ENCODE measurements at regions not wholly inside any gene's neighbourhood (a gene's known extent, or its start where the extent isn't known, plus 50 kb on each side); places are given as distances from the start of the nearest gene placed in this dataset.
"Not testable (repeated sequence)": the region's sequence is repeated elsewhere in the genome, so short reads cannot be mapped to it uniquely, and the experiment has no call there.

GRCh38 chr14:37711831-37712475 is 116.5 kb downstream of the TTC6 start:
- peak; percentile 1 for DNase-seq (ENCODE audit: low spot score)

- not testable (repeated sequence) for DNase-seq (ENCODE audit: low spot score)
Measured at GRCh38 chr14:37712476-37712860, 117.0 kb downstream of the TTC6 start.

- no peak for DNase-seq (ENCODE audit: low spot score)
Measured at GRCh38 chr14:37712976-37713431, 117.6 kb downstream of the TTC6 start.

GRCh38 chr14:37720131-37720530 is 124.7 kb downstream of the TTC6 start:
- no peak for DNase-seq (ENCODE audit: low spot score)

- no peak for DNase-seq (ENCODE audit: low spot score)
Measured at GRCh38 chr14:37721976-37722659, 126.7 kb downstream of the TTC6 start.

GRCh38 chr14:37723515-37723914 is 128.1 kb downstream of the TTC6 start:
- no peak for DNase-seq (ENCODE audit: low spot score)

- no peak for DNase-seq (ENCODE audit: low spot score)
Measured at GRCh38 chr14:37726708-37727107, 131.3 kb downstream of the TTC6 start.

GRCh38 chr14:37729218-37729617 is 133.8 kb downstream of the TTC6 start:
- DNase-seq (ENCODE audit: low spot score), result no peak

GRCh38 chr14:37731094-37731493 is 135.7 kb downstream of the TTC6 start:
- no peak for DNase-seq (ENCODE audit: low spot score)

GRCh38 chr14:37745657-37746056 is 150.2 kb downstream of the TTC6 start:
- DNase-seq (ENCODE audit: low spot score), result no peak

- DNase-seq (ENCODE audit: low spot score), result no peak
Measured at GRCh38 chr14:37746140-37746832, 150.9 kb downstream of the TTC6 start.

GRCh38 chr14:37753459-37753858 is 158.0 kb downstream of the TTC6 start:
- DNase-seq (ENCODE audit: low spot score), result no peak

- DNase-seq (ENCODE audit: low spot score), result not testable (repeated sequence)
Measured at GRCh38 chr14:37760275-37760674, 164.8 kb downstream of the TTC6 start.

GRCh38 chr14:37763266-37763665 is 167.8 kb downstream of the TTC6 start:
- DNase-seq (ENCODE audit: low spot score), result no peak

- not testable (repeated sequence) for DNase-seq (ENCODE audit: low spot score)
Measured at GRCh38 chr14:37772283-37772682, 176.9 kb downstream of the TTC6 start.

GRCh38 chr14:37776791-37777499 is 181.5 kb downstream of the TTC6 start:
- no peak for DNase-seq (ENCODE audit: low spot score)

GRCh38 chr14:37778135-37778943 is 182.9 kb downstream of the TTC6 start:
- no peak for DNase-seq (ENCODE audit: low spot score)

GRCh38 chr14:37779480-37779879 is 184.1 kb downstream of the TTC6 start:
- DNase-seq (ENCODE audit: low spot score), result no peak

GRCh38 chr14:37780731-37781130 is 185.3 kb downstream of the TTC6 start:
- DNase-seq (ENCODE audit: low spot score), result not testable (repeated sequence)

- DNase-seq (ENCODE audit: low spot score), result not testable (repeated sequence)
Measured at GRCh38 chr14:37784203-37784826, 188.9 kb downstream of the TTC6 start.

- not testable (repeated sequence) for DNase-seq (ENCODE audit: low spot score)
Measured at GRCh38 chr14:37784827-37785223, 189.4 kb downstream of the TTC6 start.

All from HuH-7 (cell line).